ENCODE measurements at regions not wholly inside any gene's neighbourhood (a gene's known extent, or its start where the extent isn't known, plus 50 kb on each side); places are given as distances from the start of the nearest gene placed in this dataset.
A peak's percentile ranks its signal among the peaks of the same experiment; 100 is the strongest.
"Not testable (repeated sequence)": the region's sequence is repeated elsewhere in the genome, so short reads cannot be mapped to it uniquely, and the experiment has no call there.

- H3K27ac Mint-ChIP-seq, result no peak overlapping the region
- no peak overlapping the region for H3K4me3 Mint-ChIP-seq (ENCODE audit: low read depth)
- H3K36me3 Mint-ChIP-seq (ENCODE audit: low read depth), result no peaks in the 10 kb centered on the region
- peaks cover 2% of the 10 kb centered on the region for H3K4me1 Mint-ChIP-seq (ENCODE audit: low read depth)
- DNase-seq (ENCODE audit: low spot score), result no peak
- no peaks in the 10 kb centered on the region for H3K9me3 Mint-ChIP-seq
- intact Hi-C loops (cut with micrococcal nuclease), result no loop called here
- H3K27me3 Mint-ChIP-seq (ENCODE audit: low read depth), result peaks cover 2% of the 10 kb centered on the region
These were observed 427.5 kb upstream of the TBL1XR1 start for GRCh38 chr3:177624528-177625495.

GRCh38 chr3:177626045-177626444 is 428.8 kb upstream of the TBL1XR1 start:
- Mint-ChIP-seq H3K4me3 (ENCODE audit: low read depth) (no peak overlapping the region), H3K4me1 (ENCODE audit: low read depth) (peaks cover 2% of the 10 kb centered on the region), H3K27me3 (ENCODE audit: low read depth) (peaks cover under 1% of the 10 kb centered on the region), H3K36me3 (ENCODE audit: low read depth) (no peaks in the 10 kb centered on the region), H3K27ac (no peak overlapping the region), H3K9me3 (no peaks in the 10 kb centered on the region)
- DNase-seq (ENCODE audit: low spot score), result no peak
- intact Hi-C loops (cut with micrococcal nuclease), result no loop called here

GRCh38 chr3:177628095-177628719 is 430.9 kb upstream of the TBL1XR1 start:
- DNase-seq (ENCODE audit: low spot score); intact Hi-C loops (cut with micrococcal nuclease); H3K27me3 Mint-ChIP-seq (ENCODE audit: low read depth); H3K4me1 Mint-ChIP-seq (ENCODE audit: low read depth); H3K9me3 Mint-ChIP-seq; H3K4me3 Mint-ChIP-seq (ENCODE audit: low read depth); H3K27ac Mint-ChIP-seq; H3K36me3 Mint-ChIP-seq (ENCODE audit: low read depth): not testable (repeated sequence)

- Mint-ChIP-seq H3K9me3 (no peaks in the 10 kb centered on the region), H3K4me3 (ENCODE audit: low read depth) (no peak overlapping the region), H3K27ac (no peak overlapping the region), H3K27me3 (ENCODE audit: low read depth) (peaks cover 2% of the 10 kb centered on the region), H3K36me3 (ENCODE audit: low read depth) (no peaks in the 10 kb centered on the region), H3K4me1 (ENCODE audit: low read depth) (no peaks in the 10 kb centered on the region)
- no peak for DNase-seq (ENCODE audit: low spot score)
- intact Hi-C loops (cut with micrococcal nuclease), result no loop called here
These were observed 432.0 kb upstream of the TBL1XR1 start for GRCh38 chr3:177629276-177629675.

DNA sequence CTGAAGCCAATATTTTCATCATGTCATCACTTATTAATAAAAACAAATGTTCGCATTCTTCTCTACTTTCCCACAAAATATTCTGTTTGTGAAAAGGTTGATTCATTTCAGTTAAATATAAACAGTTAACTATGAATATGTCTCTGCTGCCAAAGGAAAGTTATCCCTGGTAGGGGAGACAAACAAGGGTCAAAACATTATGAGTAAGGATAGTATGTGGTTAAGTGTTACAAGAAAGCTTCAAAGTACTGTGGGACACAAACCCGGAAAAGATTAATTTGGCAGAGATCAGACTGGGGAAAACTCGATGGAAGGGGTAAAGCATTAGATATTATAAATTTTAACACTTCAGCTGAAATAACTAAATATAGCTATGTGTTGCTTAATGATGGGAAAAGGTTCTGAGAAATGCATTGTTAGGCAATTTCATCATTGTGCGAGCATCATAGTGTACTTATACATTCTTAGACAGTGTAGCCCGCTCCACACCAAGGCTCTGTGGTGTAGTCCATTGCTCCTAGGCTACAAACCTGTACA is 436.5 kb upstream of the TBL1XR1 start:
- Mint-ChIP-seq H3K4me1 (ENCODE audit: low read depth) (no peaks in the 10 kb centered on the region), H3K27ac (no peak overlapping the region), H3K27me3 (ENCODE audit: low read depth) (peaks cover 2% of the 10 kb centered on the region), H3K4me3 (ENCODE audit: low read depth) (no peak overlapping the region), H3K9me3 (no peaks in the 10 kb centered on the region), H3K36me3 (ENCODE audit: low read depth) (no peaks in the 10 kb centered on the region)
- intact Hi-C loops (cut with micrococcal nuclease), result no loop called here
- DNase-seq (ENCODE audit: low spot score), result no peak

GRCh38 chr3:177635601-177636106 is 438.4 kb upstream of the TBL1XR1 start:
- H3K27ac Mint-ChIP-seq; intact Hi-C loops (cut with micrococcal nuclease); H3K36me3 Mint-ChIP-seq (ENCODE audit: low read depth); H3K27me3 Mint-ChIP-seq (ENCODE audit: low read depth); H3K4me1 Mint-ChIP-seq (ENCODE audit: low read depth); H3K9me3 Mint-ChIP-seq; DNase-seq (ENCODE audit: low spot score); H3K4me3 Mint-ChIP-seq (ENCODE audit: low read depth): not testable (repeated sequence)

GRCh38 chr3:177640319-177640965 is 443.2 kb upstream of the TBL1XR1 start:
- Mint-ChIP-seq H3K27me3 (ENCODE audit: low read depth) (no peaks in the 10 kb centered on the region), H3K4me3 (ENCODE audit: low read depth) (no peak overlapping the region), H3K36me3 (ENCODE audit: low read depth) (no peaks in the 10 kb centered on the region), H3K27ac (no peak overlapping the region), H3K4me1 (ENCODE audit: low read depth) (peaks cover 8% of the 10 kb centered on the region), H3K9me3 (no peaks in the 10 kb centered on the region)
- intact Hi-C loops (cut with micrococcal nuclease), result no loop called here
- DNase-seq (ENCODE audit: low spot score), result no peak

- peaks cover 9% of the 10 kb centered on the region for H3K4me1 Mint-ChIP-seq (ENCODE audit: low read depth)
- no peaks in the 10 kb centered on the region for H3K36me3 Mint-ChIP-seq (ENCODE audit: low read depth)
- H3K4me3 Mint-ChIP-seq (ENCODE audit: low read depth), result no peak overlapping the region
- intact Hi-C loops (cut with micrococcal nuclease), result no loop called here
- DNase-seq (ENCODE audit: low spot score), result no peak
- H3K27ac Mint-ChIP-seq, result no peak overlapping the region
- no peaks in the 10 kb centered on the region for H3K27me3 Mint-ChIP-seq (ENCODE audit: low read depth)
- H3K9me3 Mint-ChIP-seq, result no peaks in the 10 kb centered on the region
These were observed 443.9 kb upstream of the TBL1XR1 start for GRCh38 chr3:177641206-177641605.

- no peaks in the 10 kb centered on the region for H3K36me3 Mint-ChIP-seq (ENCODE audit: low read depth)
- no peak for DNase-seq (ENCODE audit: low spot score)
- intact Hi-C loops (cut with micrococcal nuclease), result no loop called here
- no peak overlapping the region for H3K27ac Mint-ChIP-seq
- peaks cover 19% of the 10 kb centered on the region for H3K4me1 Mint-ChIP-seq (ENCODE audit: low read depth)
- no peaks in the 10 kb centered on the region for H3K9me3 Mint-ChIP-seq
- no peaks in the 10 kb centered on the region for H3K27me3 Mint-ChIP-seq (ENCODE audit: low read depth)
- H3K4me3 Mint-ChIP-seq (ENCODE audit: low read depth), result no peak overlapping the region
These were observed 444.9 kb upstream of the TBL1XR1 start for GRCh38 chr3:177642042-177642803.

- intact Hi-C loops (cut with micrococcal nuclease), result no loop called here
- no peak for DNase-seq (ENCODE audit: low spot score)
These were observed 445.5 kb upstream of the TBL1XR1 start for GRCh38 chr3:177642804-177643125.

DNA sequence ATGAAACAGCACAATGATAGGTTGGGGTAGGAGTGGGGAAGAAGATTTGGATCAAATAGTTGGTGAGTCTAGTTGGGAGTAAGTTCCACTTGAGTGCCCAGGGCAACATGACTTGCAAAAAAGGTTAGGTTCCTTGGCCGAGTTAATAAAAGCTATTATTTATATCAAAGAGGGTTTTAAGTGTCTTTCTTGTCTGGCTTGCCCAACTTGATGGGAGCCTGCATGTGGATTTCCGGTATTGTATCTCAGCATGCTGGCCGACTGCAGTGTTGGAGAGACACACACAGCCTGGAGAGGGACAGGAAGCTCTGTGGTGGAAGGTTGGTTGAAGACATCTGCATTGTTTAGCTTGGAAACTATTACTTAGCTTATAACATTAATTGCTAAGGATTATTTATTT is 449.5 kb upstream of the TBL1XR1 start:
- H3K36me3 Mint-ChIP-seq (ENCODE audit: low read depth), result no peaks in the 10 kb centered on the region
- H3K27me3 Mint-ChIP-seq (ENCODE audit: low read depth), result no peaks in the 10 kb centered on the region
- intact Hi-C loops (cut with micrococcal nuclease), result no loop called here
- no peaks in the 10 kb centered on the region for H3K9me3 Mint-ChIP-seq
- no peak for DNase-seq (ENCODE audit: low spot score)
- H3K4me1 Mint-ChIP-seq (ENCODE audit: low read depth), result peaks cover 30% of the 10 kb centered on the region
- H3K4me3 Mint-ChIP-seq (ENCODE audit: low read depth), result no peak overlapping the region
- H3K27ac Mint-ChIP-seq, result no peak overlapping the region

More at GRCh38 chr3:177642804-177643125, 445.5 kb upstream of the TBL1XR1 start:
- Mint-ChIP-seq H3K27ac (no peak overlapping the region), H3K27me3 (ENCODE audit: low read depth) (no peaks in the 10 kb centered on the region), H3K4me3 (ENCODE audit: low read depth) (no peak overlapping the region), H3K9me3 (no peaks in the 10 kb centered on the region), H3K36me3 (ENCODE audit: low read depth) (no peaks in the 10 kb centered on the region), H3K4me1 (ENCODE audit: low read depth) (peaks cover 24% of the 10 kb centered on the region)

GRCh38 chr3:177647341-177647740 is 450.1 kb upstream of the TBL1XR1 start:
- no peaks in the 10 kb centered on the region for H3K27me3 Mint-ChIP-seq (ENCODE audit: low read depth)
- peak overlapping the region; percentile 14 for H3K4me3 Mint-ChIP-seq (ENCODE audit: low read depth)
- H3K36me3 Mint-ChIP-seq (ENCODE audit: low read depth), result no peaks in the 10 kb centered on the region
- no peaks in the 10 kb centered on the region for H3K9me3 Mint-ChIP-seq
- intact Hi-C loops (cut with micrococcal nuclease), result no loop called here
- H3K4me1 Mint-ChIP-seq (ENCODE audit: low read depth), result peaks cover 30% of the 10 kb centered on the region
- H3K27ac Mint-ChIP-seq, result no peak overlapping the region
- DNase-seq (ENCODE audit: low spot score), result no peak
